HG02870 (cell line): ENCODE measurements at regions not wholly inside any gene's neighbourhood (a gene's known extent, or its start where the extent isn't known, plus 50 kb on each side); places are given as distances from the start of the nearest gene placed in this dataset.

Experiments
- ATAC-seq: cut with Tn5 transposase; IDR thresholded peaks from one replicate; pipeline ENCODE4 v1.9.1; 2021; ENCODE audit warnings: mild to moderate bottlenecking, moderate library complexity; ENCODE audit not compliant: unreplicated experiment

- no peak for ATAC-seq
These were observed 173.5 kb upstream of the FN1 start for GRCh38 chr2:215609089-215610032.

GRCh38 chr2:215607766-215608165 is 171.9 kb upstream of the FN1 start:
- no peak for ATAC-seq

- no peak for ATAC-seq
These were observed 170.4 kb upstream of the FN1 start for GRCh38 chr2:215606219-215606618.

GRCh38 chr2:215605214-215605613 is 169.3 kb upstream of the FN1 start:
- no peak for ATAC-seq

GRCh38 chr2:215604606-215605005 is 168.7 kb upstream of the FN1 start:
- no peak for ATAC-seq

- ATAC-seq: no peak
These were observed 167.6 kb upstream of the FN1 start for GRCh38 chr2:215603440-215603839.

GRCh38 chr2:215602997-215603396 is 167.1 kb upstream of the FN1 start:
- ATAC-seq: no peak

GRCh38 chr2:215601990-215602721 is 166.3 kb upstream of the FN1 start:
- ATAC-seq: no peak

- no peak for ATAC-seq
These were observed 165.7 kb upstream of the FN1 start for GRCh38 chr2:215601526-215601925.

GRCh38 chr2:215598376-215598975 is 162.6 kb upstream of the FN1 start:
- ATAC-seq: no peak

- no peak for ATAC-seq
These were observed 161.7 kb upstream of the FN1 start for GRCh38 chr2:215597577-215597976.

- ATAC-seq: no peak
These were observed 158.9 kb upstream of the FN1 start for GRCh38 chr2:215594766-215595165.

- ATAC-seq: no peak
These were observed 154.3 kb upstream of the FN1 start for GRCh38 chr2:215590010-215590745.

GRCh38 chr2:215583881-215584280 is 148.0 kb upstream of the FN1 start:
- ATAC-seq: no peak

- no peak for ATAC-seq
These were observed 143.9 kb upstream of the FN1 start for GRCh38 chr2:215579809-215580208.

GRCh38 chr2:215577356-215577755 is 141.5 kb upstream of the FN1 start:
- no peak for ATAC-seq

- ATAC-seq: no peak
These were observed 140.7 kb upstream of the FN1 start for GRCh38 chr2:215576572-215576971.

GRCh38 chr2:215573496-215573895 is 137.6 kb upstream of the FN1 start:
- no peak for ATAC-seq

GRCh38 chr2:215572341-215572848 is 136.5 kb upstream of the FN1 start:
- ATAC-seq: no peak

- no peak for ATAC-seq
These were observed 135.8 kb upstream of the FN1 start for GRCh38 chr2:215571689-215572088.

GRCh38 chr2:215567504-215567903 is 131.6 kb upstream of the FN1 start:
- ATAC-seq: peak; percentile 58
